ENCODE measurements at regions not wholly inside any gene's neighbourhood (a gene's known extent, or its start where the extent isn't known, plus 50 kb on each side); places are given as distances from the start of the nearest gene placed in this dataset.

- Histone ChIP-seq H3K4me2 (ENCODE audit: insufficient read depth, low read length) (no peak overlapping the region), H2AFZ (ENCODE audit: low read depth, low read length) (no peak overlapping the region), H3K9me1 (ENCODE audit: control insufficient read depth, insufficient read depth, low read length) (no peaks in the 10 kb centered on the region), H3K79me2 (ENCODE audit: control insufficient read depth, insufficient read depth, low read length) (no peaks in the 10 kb centered on the region), H3K9ac (ENCODE audit: insufficient read depth in 1 of 2, low read depth in 2 of 2, low read length in 2 of 2) (no peak overlapping the region), H3K9me3 (replicated peaks; ENCODE audit: control insufficient read depth, insufficient read depth, low read depth, low read length) (no peaks in the 10 kb centered on the region), H3K4me1 (replicated peaks in 1 of 2; ENCODE audit: control insufficient read depth in 2 of 2, insufficient read depth in 2 of 2, low read length in 2 of 2) (no peaks in the 10 kb centered on the region), H3K36me3 (ENCODE audit: control insufficient read depth, insufficient read depth, low read length) (no peaks in the 10 kb centered on the region), H3K27me3 (ENCODE audit: control insufficient read depth in 2 of 2, insufficient read depth in 2 of 2, low read length in 2 of 2) (no peaks in the 10 kb centered on the region), H3K4me3 (no peak overlapping the region), H4K20me1 (replicated peaks; ENCODE audit: control insufficient read depth, insufficient read depth, low read length) (no peaks in the 10 kb centered on the region), H3K27ac (ENCODE audit: extremely low read depth, low read depth, low read length) (no peak overlapping the region)
- DNase-seq (ENCODE audit: extremely low read depth in 1 of 4, low spot score in 3 of 4) (no peak), FAIRE-seq (no peak), ATAC-seq (no peak)
- intact Hi-C loops (cut with micrococcal nuclease) (no loop called here), in situ Hi-C loops (cut with MboI) (no loop called here)
- POLR2A ChIA-PET: interaction anchor here (0.8 kb wide), 1 partner anchor 8 kb away, joined by 5 read pairs; no protein-coding TSS in a partner anchor
- CTCF ChIA-PET (ENCODE audit: low intra/inter-chr PET ratio): no interaction called here
- TF ChIP-seq ILK (tag; IDR thresholded peaks at IDR 0.05; ENCODE audit: borderline replicate concordance, low read depth) (no peak), E4F1 (CRISPR knock-in tag; IDR thresholded peaks at IDR 0.05; ENCODE audit: borderline replicate concordance) (no peak), SP1 (CRISPR knock-in tag; IDR thresholded peaks at IDR 0.05) (no peak), RBM25 (IDR thresholded peaks at IDR 0.05; ENCODE audit: low read depth, low read length, severe bottlenecking) (peak; percentile 10)
- no TSS peak for BruUV-seq (replicated peaks)
- 55% methylated on average over 2 of the region's 2 CpGs for WGBS (ENCODE audit: insufficient coverage, low coverage, missing lambda C conversion rate)
Observed at GRCh38 chr14:71430321-71430677, 501.9 kb upstream of the RGS6 start.

Measured in K562 (cell line).